SK-N-SH treated with all-trans-retinoic acid at 6 μM for 48 hours (cell line): ENCODE measurements at regions not wholly inside any gene's neighbourhood (a gene's known extent, or its start where the extent isn't known, plus 50 kb on each side); places are given as distances from the start of the nearest gene placed in this dataset.

Source experiments
- ESRRG ChIP-seq: fragments of 250-450 bp; sonication (Bioruptor Pico); IDR thresholded peaks from 2 replicates; pipeline ENCODE4 v1.6.1; 2021; ENCODE audit warnings: mild to moderate bottlenecking
- TCF4 ChIP-seq: fragments of 250-450 bp; sonication (Bioruptor Pico); IDR thresholded peaks from 2 replicates; pipeline ENCODE4 v1.8.0; 2021; ENCODE audit warnings: mild to moderate bottlenecking, moderate library complexity, borderline replicate concordance
- ZFP3 ChIP-seq: fragments of 250-450 bp; sonication (Bioruptor Pico); IDR thresholded peaks from 2 replicates; pipeline ENCODE4 v1.5.0; 2020; ENCODE audit warnings: mild to moderate bottlenecking, moderate library complexity
- ZNF70 ChIP-seq: fragments of 450-650 bp; formaldehyde crosslinking; IDR thresholded peaks from 2 replicates; pipeline ENCODE4 v1.5.0; 2020; ENCODE audit warnings: mild to moderate bottlenecking, moderate library complexity

DNA sequence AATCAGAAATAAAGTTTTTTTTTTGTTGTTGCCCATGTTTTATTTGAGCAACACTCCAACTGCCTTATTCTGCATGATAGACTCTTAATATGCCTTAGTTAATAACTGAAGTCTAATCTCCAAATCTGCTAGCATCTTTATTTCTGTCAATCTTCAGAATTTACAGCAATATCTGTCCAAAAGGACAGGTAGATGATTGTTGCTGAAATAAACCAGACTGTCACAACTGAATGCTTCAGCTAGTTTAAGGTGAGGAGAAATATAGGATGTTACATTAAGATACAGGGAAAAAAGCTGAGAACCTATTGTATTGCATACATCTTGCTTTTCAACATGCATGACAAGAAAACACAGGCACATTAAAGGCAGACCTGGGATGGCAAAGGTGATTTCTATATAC lies 204.3 kb downstream of the SLITRK1 start:
- TF ChIP-seq ESRRG (CRISPR knock-in tag), result no peak
- TF ChIP-seq ZNF70 (CRISPR knock-in tag), result no peak
- TF ChIP-seq TCF4, result no peak
- no peak for TF ChIP-seq ZFP3 (CRISPR knock-in tag)
